ENCODE measurements at regions not wholly inside any gene's neighbourhood (a gene's known extent, or its start where the extent isn't known, plus 50 kb on each side); places are given as distances from the start of the nearest gene placed in this dataset.
A peak's percentile ranks its signal among the peaks of the same experiment; 100 is the strongest.

DNA sequence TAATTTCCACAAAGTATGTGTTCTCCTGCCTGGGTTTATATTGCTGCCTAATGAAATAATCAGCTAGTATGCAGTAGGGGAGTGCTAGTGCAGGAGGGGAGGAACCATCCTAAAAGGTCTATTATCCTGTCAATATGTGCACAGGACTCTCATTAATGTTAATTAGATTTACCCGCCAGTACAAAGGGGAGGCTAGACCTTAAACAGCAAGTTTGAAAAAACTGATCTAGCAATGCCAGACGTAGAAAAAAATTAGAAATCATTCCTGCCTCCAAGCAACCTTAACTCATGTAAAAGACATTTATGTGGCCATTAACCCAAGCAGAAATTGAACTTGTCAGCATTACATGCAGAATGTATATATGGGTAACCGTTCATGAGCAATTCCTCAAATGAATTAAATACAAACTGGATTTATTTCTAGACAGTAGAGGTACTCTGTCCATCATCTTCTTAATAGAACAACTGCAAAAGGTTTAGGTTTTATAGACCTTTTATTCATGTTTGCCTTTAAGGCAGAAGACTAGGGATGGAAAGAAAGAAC, 294.3 kb upstream of the TENM3 start:
- no peak overlapping the region for H3K4me3 ChIP-seq (ENCODE audit: low read depth, low read length)
- H3K23ac ChIP-seq (ENCODE audit: low read length) = no peak overlapping the region
- H2BK12ac ChIP-seq (ENCODE audit: low read length) = no peak overlapping the region
- DNase-seq = no peak
- no peaks in the 10 kb centered on the region for H3K4me1 ChIP-seq (ENCODE audit: control insufficient read depth in 1 of 2, insufficient read depth in 2 of 2, low read length in 2 of 2)
- H3K4ac ChIP-seq (ENCODE audit: low read depth, low read length) = no peak overlapping the region
- H3K36me3 ChIP-seq (ENCODE audit: control insufficient read depth in 1 of 2, insufficient read depth in 2 of 2, low read length in 2 of 2) = no peaks in the 10 kb centered on the region
- no peak overlapping the region for H3K4me2 ChIP-seq (ENCODE audit: low read length)
- no peak overlapping the region for H2BK5ac ChIP-seq (ENCODE audit: low read depth, low read length, poor library complexity)
- H2BK120ac ChIP-seq (ENCODE audit: insufficient read depth, low read length, poor library complexity) = no peak overlapping the region
- no peak overlapping the region for H2AK5ac ChIP-seq (ENCODE audit: low read length)
- no peaks in the 10 kb centered on the region for H3K79me2 ChIP-seq (ENCODE audit: control insufficient read depth, insufficient read depth, low read length, poor library complexity)
- H4K12ac ChIP-seq (ENCODE audit: low read depth, low read length) = no peak overlapping the region
- no peaks in the 10 kb centered on the region for H3K9me3 ChIP-seq (ENCODE audit: insufficient read depth, low read depth, low read length)
- H3K27me3 ChIP-seq (ENCODE audit: insufficient read depth, low read length) = no peaks in the 10 kb centered on the region
- H4K91ac ChIP-seq (ENCODE audit: low read depth, low read length) = no peak overlapping the region
- no peak overlapping the region for H2AFZ ChIP-seq (ENCODE audit: insufficient read depth, low read length, poor library complexity)
- H3K9ac ChIP-seq (ENCODE audit: low read length) = no peak overlapping the region
- H3K79me1 ChIP-seq (ENCODE audit: low read length) = no peaks in the 10 kb centered on the region
- H3K14ac ChIP-seq (ENCODE audit: low read length) = no peak overlapping the region
- WGBS (ENCODE audit: extremely low coverage, insufficient coverage, insufficient read length) = no CpG with 5 or more reads among the region's 3 CpGs
- H4K8ac ChIP-seq (ENCODE audit: low read depth, low read length) = no peak overlapping the region
- H3K18ac ChIP-seq (ENCODE audit: low read length) = no peak overlapping the region
- H3K27ac ChIP-seq (ENCODE audit: low read depth, low read length) = no peak overlapping the region

DNA sequence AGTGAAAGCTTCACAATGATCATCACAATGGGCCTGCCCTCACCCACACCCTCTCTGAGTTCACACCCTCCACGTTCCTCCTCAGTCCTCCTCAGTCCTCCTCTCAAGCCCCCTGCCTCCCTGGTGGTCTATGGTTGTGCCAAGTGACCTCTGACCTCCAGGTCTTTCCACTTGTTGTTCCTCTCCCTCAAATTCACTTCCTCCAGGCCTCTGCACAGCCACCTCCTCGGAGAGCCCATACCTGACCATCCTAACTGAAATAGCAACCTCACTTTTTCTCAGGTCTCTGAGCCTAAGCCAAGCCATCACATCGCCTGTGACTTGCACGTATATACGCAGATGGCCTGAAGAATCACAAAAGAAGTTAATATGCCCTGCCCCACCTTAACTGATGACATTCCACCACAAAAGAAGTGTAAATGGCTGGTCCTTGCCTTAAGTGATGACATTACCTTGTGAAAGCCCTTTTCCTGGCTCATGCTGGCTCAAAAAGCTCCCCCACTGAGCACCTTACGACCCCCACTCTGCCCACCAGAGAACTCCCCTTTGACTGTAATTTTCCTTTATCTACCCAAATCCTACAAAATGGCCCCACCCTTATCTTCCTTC, 293.4 kb upstream of the TENM3 start:
- no peak overlapping the region for H2BK5ac ChIP-seq (ENCODE audit: low read depth, low read length, poor library complexity)
- peak overlapping the region; percentile 9 for H3K9ac ChIP-seq (ENCODE audit: low read length)
- H4K91ac ChIP-seq (ENCODE audit: low read depth, low read length) = no peak overlapping the region
- H3K4me1 ChIP-seq (ENCODE audit: control insufficient read depth in 1 of 2, insufficient read depth in 2 of 2, low read length in 2 of 2) = no peaks in the 10 kb centered on the region
- no CpG with 5 or more reads among the region's 6 CpGs for WGBS (ENCODE audit: extremely low coverage, insufficient coverage, insufficient read length)
- H3K4me3 ChIP-seq (ENCODE audit: low read depth, low read length) = no peak overlapping the region
- H3K4ac ChIP-seq (ENCODE audit: low read depth, low read length) = no peak overlapping the region
- no peaks in the 10 kb centered on the region for H3K36me3 ChIP-seq (ENCODE audit: control insufficient read depth in 1 of 2, insufficient read depth in 2 of 2, low read length in 2 of 2)
- no peak for DNase-seq
- no peak overlapping the region for H3K18ac ChIP-seq (ENCODE audit: low read length)
- no peak overlapping the region for H3K27ac ChIP-seq (ENCODE audit: low read depth, low read length)
- no peaks in the 10 kb centered on the region for H3K27me3 ChIP-seq (ENCODE audit: insufficient read depth, low read length)
- H4K8ac ChIP-seq (ENCODE audit: low read depth, low read length) = no peak overlapping the region
- H3K79me1 ChIP-seq (ENCODE audit: low read length) = no peaks in the 10 kb centered on the region
- no peak overlapping the region for H2AK5ac ChIP-seq (ENCODE audit: low read length)
- H3K79me2 ChIP-seq (ENCODE audit: control insufficient read depth, insufficient read depth, low read length, poor library complexity) = no peaks in the 10 kb centered on the region
- H2BK12ac ChIP-seq (ENCODE audit: low read length) = no peak overlapping the region
- no peak overlapping the region for H2AFZ ChIP-seq (ENCODE audit: insufficient read depth, low read length, poor library complexity)
- H3K4me2 ChIP-seq (ENCODE audit: low read length) = no peak overlapping the region
- peak overlapping the region; percentile 8 for H3K23ac ChIP-seq (ENCODE audit: low read length)
- H3K14ac ChIP-seq (ENCODE audit: low read length) = no peak overlapping the region
- H3K9me3 ChIP-seq (ENCODE audit: insufficient read depth, low read depth, low read length) = no peaks in the 10 kb centered on the region
- no peak overlapping the region for H2BK120ac ChIP-seq (ENCODE audit: insufficient read depth, low read length, poor library complexity)
- H4K12ac ChIP-seq (ENCODE audit: low read depth, low read length) = no peak overlapping the region

DNA sequence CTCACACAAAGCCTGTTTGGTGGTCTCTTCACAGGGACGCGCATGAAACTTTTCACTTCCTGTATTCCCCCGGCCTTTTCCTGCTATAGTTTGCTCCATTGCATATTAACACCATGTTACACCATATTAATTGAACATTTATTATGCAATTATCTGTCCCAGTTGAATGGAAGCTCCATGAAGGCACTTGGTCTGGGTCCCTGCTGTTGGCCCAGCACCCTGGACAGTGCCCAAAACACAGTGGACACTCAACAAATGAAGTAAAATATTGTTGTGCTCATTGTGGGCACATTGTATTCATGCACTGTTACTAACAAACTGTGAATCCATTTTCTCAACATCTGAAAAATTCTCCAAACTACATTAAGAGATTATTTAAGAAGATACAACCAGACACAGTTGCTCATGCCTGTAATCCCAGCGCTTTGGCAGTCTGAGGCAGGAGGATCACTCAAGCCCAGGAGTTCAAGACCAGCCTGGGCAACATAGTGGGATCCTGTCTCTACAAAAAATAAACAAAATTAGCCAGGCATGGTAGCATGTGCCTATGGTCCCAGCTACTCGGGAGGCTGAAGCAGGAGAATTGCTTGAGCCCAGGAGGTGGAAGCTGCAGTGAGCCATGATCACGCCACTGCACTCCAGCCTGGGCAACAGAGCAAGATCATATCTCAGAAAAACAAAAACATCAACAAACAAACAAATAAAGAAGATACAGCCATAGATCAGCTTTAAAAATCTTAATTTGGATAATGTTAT, 292.7 kb upstream of the TENM3 start:
- no peak overlapping the region for H3K4me2 ChIP-seq (ENCODE audit: low read length)
- H3K79me2 ChIP-seq (ENCODE audit: control insufficient read depth, insufficient read depth, low read length, poor library complexity) = no peaks in the 10 kb centered on the region
- no peak overlapping the region for H3K9ac ChIP-seq (ENCODE audit: low read length)
- H3K4me3 ChIP-seq (ENCODE audit: low read depth, low read length) = no peak overlapping the region
- H2AFZ ChIP-seq (ENCODE audit: insufficient read depth, low read length, poor library complexity) = no peak overlapping the region
- no peak for DNase-seq
- H3K79me1 ChIP-seq (ENCODE audit: low read length) = no peaks in the 10 kb centered on the region
- H3K36me3 ChIP-seq (ENCODE audit: control insufficient read depth in 1 of 2, insufficient read depth in 2 of 2, low read length in 2 of 2) = no peaks in the 10 kb centered on the region
- H4K8ac ChIP-seq (ENCODE audit: low read depth, low read length) = no peak overlapping the region
- no peak overlapping the region for H2BK12ac ChIP-seq (ENCODE audit: low read length)
- no peak overlapping the region for H3K14ac ChIP-seq (ENCODE audit: low read length)
- no peak overlapping the region for H4K91ac ChIP-seq (ENCODE audit: low read depth, low read length)
- no peak overlapping the region for H3K4ac ChIP-seq (ENCODE audit: low read depth, low read length)
- H3K27me3 ChIP-seq (ENCODE audit: insufficient read depth, low read length) = no peaks in the 10 kb centered on the region
- H3K23ac ChIP-seq (ENCODE audit: low read length) = no peak overlapping the region
- H4K12ac ChIP-seq (ENCODE audit: low read depth, low read length) = no peak overlapping the region
- no peak overlapping the region for H2BK120ac ChIP-seq (ENCODE audit: insufficient read depth, low read length, poor library complexity)
- no peak overlapping the region for H2AK5ac ChIP-seq (ENCODE audit: low read length)
- WGBS (ENCODE audit: extremely low coverage, insufficient coverage, insufficient read length) = no CpG with 5 or more reads among the region's 6 CpGs
- no peak overlapping the region for H2BK5ac ChIP-seq (ENCODE audit: low read depth, low read length, poor library complexity)
- no peaks in the 10 kb centered on the region for H3K4me1 ChIP-seq (ENCODE audit: control insufficient read depth in 1 of 2, insufficient read depth in 2 of 2, low read length in 2 of 2)
- no peak overlapping the region for H3K27ac ChIP-seq (ENCODE audit: low read depth, low read length)
- no peaks in the 10 kb centered on the region for H3K9me3 ChIP-seq (ENCODE audit: insufficient read depth, low read depth, low read length)
- no peak overlapping the region for H3K18ac ChIP-seq (ENCODE audit: low read length)

- H4K12ac ChIP-seq (ENCODE audit: low read depth, low read length) = no peak overlapping the region
- no peaks in the 10 kb centered on the region for H3K79me2 ChIP-seq (ENCODE audit: control insufficient read depth, insufficient read depth, low read length, poor library complexity)
- H3K9me3 ChIP-seq (ENCODE audit: insufficient read depth, low read depth, low read length) = no peaks in the 10 kb centered on the region
- H4K91ac ChIP-seq (ENCODE audit: low read depth, low read length) = no peak overlapping the region
- H3K27me3 ChIP-seq (ENCODE audit: insufficient read depth, low read length) = no peaks in the 10 kb centered on the region
- H2AK5ac ChIP-seq (ENCODE audit: low read length) = no peak overlapping the region
- no peak overlapping the region for H3K9ac ChIP-seq (ENCODE audit: low read length)
- H3K27ac ChIP-seq (ENCODE audit: low read depth, low read length) = no peak overlapping the region
- no peak overlapping the region for H3K4ac ChIP-seq (ENCODE audit: low read depth, low read length)
- no peak overlapping the region for H3K18ac ChIP-seq (ENCODE audit: low read length)
- H3K14ac ChIP-seq (ENCODE audit: low read length) = no peak overlapping the region
- H2BK5ac ChIP-seq (ENCODE audit: low read depth, low read length, poor library complexity) = no peak overlapping the region
- no peak overlapping the region for H3K23ac ChIP-seq (ENCODE audit: low read length)
- H3K4me1 ChIP-seq (ENCODE audit: control insufficient read depth in 1 of 2, insufficient read depth in 2 of 2, low read length in 2 of 2) = no peaks in the 10 kb centered on the region
- H3K79me1 ChIP-seq (ENCODE audit: low read length) = no peaks in the 10 kb centered on the region
- H4K8ac ChIP-seq (ENCODE audit: low read depth, low read length) = no peak overlapping the region
- no peak overlapping the region for H3K4me3 ChIP-seq (ENCODE audit: low read depth, low read length)
- no CpG with 5 or more reads among the region's 3 CpGs for WGBS (ENCODE audit: extremely low coverage, insufficient coverage, insufficient read length)
- H2BK12ac ChIP-seq (ENCODE audit: low read length) = no peak overlapping the region
- H3K4me2 ChIP-seq (ENCODE audit: low read length) = no peak overlapping the region
- no peaks in the 10 kb centered on the region for H3K36me3 ChIP-seq (ENCODE audit: control insufficient read depth in 1 of 2, insufficient read depth in 2 of 2, low read length in 2 of 2)
- no peak for DNase-seq
- H2AFZ ChIP-seq (ENCODE audit: insufficient read depth, low read length, poor library complexity) = no peak overlapping the region
- H2BK120ac ChIP-seq (ENCODE audit: insufficient read depth, low read length, poor library complexity) = no peak overlapping the region
Observed at GRCh38 chr4:181951265-181951664, 291.9 kb upstream of the TENM3 start.
